ENCODE measurements at regions not wholly inside any gene's neighbourhood (a gene's known extent, or its start where the extent isn't known, plus 50 kb on each side); places are given as distances from the start of the nearest gene placed in this dataset.

GRCh38 chr16:5615868-5616642, 518.5 kb upstream of the EEF2KMT start:
- H3K4me1 Mint-ChIP-seq (ENCODE audit: low read depth) = no peaks in the 10 kb centered on the region
- no peak overlapping the region for H3K4me3 Mint-ChIP-seq
- H3K36me3 Mint-ChIP-seq (ENCODE audit: low read depth) = no peaks in the 10 kb centered on the region
- DNase-seq = peak; percentile 47
- no peaks in the 10 kb centered on the region for H3K9me3 Mint-ChIP-seq
- peaks cover 37% of the 10 kb centered on the region for H3K27me3 Mint-ChIP-seq
- H3K27ac Mint-ChIP-seq = no peak overlapping the region

GRCh38 chr16:5607169-5607568, 509.6 kb upstream of the EEF2KMT start:
- Mint-ChIP-seq H3K27ac (no peak overlapping the region), H3K27me3 (no peaks in the 10 kb centered on the region), H3K4me3 (no peak overlapping the region), H3K9me3 (no peaks in the 10 kb centered on the region), H3K4me1 (ENCODE audit: low read depth) (no peaks in the 10 kb centered on the region), H3K36me3 (ENCODE audit: low read depth) (no peaks in the 10 kb centered on the region)
- no peak for DNase-seq

GRCh38 chr16:5605404-5605803, 507.8 kb upstream of the EEF2KMT start:
- Mint-ChIP-seq H3K27ac (no peak overlapping the region), H3K4me3 (no peak overlapping the region), H3K4me1 (ENCODE audit: low read depth) (no peaks in the 10 kb centered on the region), H3K36me3 (ENCODE audit: low read depth) (no peaks in the 10 kb centered on the region), H3K9me3 (no peaks in the 10 kb centered on the region), H3K27me3 (no peaks in the 10 kb centered on the region)
- DNase-seq = no peak

- Mint-ChIP-seq H3K9me3 (no peaks in the 10 kb centered on the region), H3K27ac (no peak overlapping the region), H3K27me3 (no peaks in the 10 kb centered on the region), H3K36me3 (ENCODE audit: low read depth) (no peaks in the 10 kb centered on the region), H3K4me3 (no peak overlapping the region), H3K4me1 (ENCODE audit: low read depth) (no peaks in the 10 kb centered on the region)
- no peak for DNase-seq
Observed at GRCh38 chr16:5604770-5605169, 507.2 kb upstream of the EEF2KMT start.

GRCh38 chr16:5603836-5604235, 506.2 kb upstream of the EEF2KMT start:
- no peak overlapping the region for H3K4me3 Mint-ChIP-seq
- H3K27ac Mint-ChIP-seq = no peak overlapping the region
- no peaks in the 10 kb centered on the region for H3K27me3 Mint-ChIP-seq
- no peaks in the 10 kb centered on the region for H3K36me3 Mint-ChIP-seq (ENCODE audit: low read depth)
- H3K9me3 Mint-ChIP-seq = peaks cover 2% of the 10 kb centered on the region
- DNase-seq = no peak
- no peaks in the 10 kb centered on the region for H3K4me1 Mint-ChIP-seq (ENCODE audit: low read depth)

- Mint-ChIP-seq H3K27me3 (no peaks in the 10 kb centered on the region), H3K9me3 (peaks cover 2% of the 10 kb centered on the region), H3K36me3 (ENCODE audit: low read depth) (no peaks in the 10 kb centered on the region), H3K27ac (no peak overlapping the region), H3K4me3 (no peak overlapping the region), H3K4me1 (ENCODE audit: low read depth) (no peaks in the 10 kb centered on the region)
- DNase-seq = no peak
Observed at GRCh38 chr16:5601957-5602356, 504.4 kb upstream of the EEF2KMT start.

GRCh38 chr16:5598793-5599192, 501.2 kb upstream of the EEF2KMT start:
- Mint-ChIP-seq H3K27me3 (no peaks in the 10 kb centered on the region), H3K4me3 (no peak overlapping the region), H3K27ac (no peak overlapping the region), H3K9me3 (peaks cover 2% of the 10 kb centered on the region), H3K4me1 (ENCODE audit: low read depth) (no peaks in the 10 kb centered on the region), H3K36me3 (ENCODE audit: low read depth) (no peaks in the 10 kb centered on the region)
- DNase-seq = no peak

- Mint-ChIP-seq H3K27ac (no peak overlapping the region), H3K4me1 (ENCODE audit: low read depth) (no peaks in the 10 kb centered on the region), H3K9me3 (peaks cover 2% of the 10 kb centered on the region), H3K27me3 (no peaks in the 10 kb centered on the region), H3K4me3 (no peak overlapping the region), H3K36me3 (ENCODE audit: low read depth) (no peaks in the 10 kb centered on the region)
- DNase-seq = no peak
Observed at GRCh38 chr16:5595849-5596248, 498.3 kb upstream of the EEF2KMT start.

GRCh38 chr16:5590416-5590815, 492.8 kb upstream of the EEF2KMT start:
- no peak overlapping the region for H3K4me3 Mint-ChIP-seq
- no peak for DNase-seq
- H3K9me3 Mint-ChIP-seq = no peaks in the 10 kb centered on the region
- H3K27me3 Mint-ChIP-seq = no peaks in the 10 kb centered on the region
- H3K4me1 Mint-ChIP-seq (ENCODE audit: low read depth) = no peaks in the 10 kb centered on the region
- no peaks in the 10 kb centered on the region for H3K36me3 Mint-ChIP-seq (ENCODE audit: low read depth)
- H3K27ac Mint-ChIP-seq = no peak overlapping the region

- no peak for DNase-seq
- no peak overlapping the region for H3K4me3 Mint-ChIP-seq
- no peak overlapping the region for H3K27ac Mint-ChIP-seq
- H3K36me3 Mint-ChIP-seq (ENCODE audit: low read depth) = no peaks in the 10 kb centered on the region
- H3K4me1 Mint-ChIP-seq (ENCODE audit: low read depth) = no peaks in the 10 kb centered on the region
- no peaks in the 10 kb centered on the region for H3K9me3 Mint-ChIP-seq
- H3K27me3 Mint-ChIP-seq = no peaks in the 10 kb centered on the region
Observed at GRCh38 chr16:5589812-5590373, 492.3 kb upstream of the EEF2KMT start.

- no peaks in the 10 kb centered on the region for H3K27me3 Mint-ChIP-seq
- H3K4me1 Mint-ChIP-seq (ENCODE audit: low read depth) = no peaks in the 10 kb centered on the region
- no peaks in the 10 kb centered on the region for H3K9me3 Mint-ChIP-seq
- H3K4me3 Mint-ChIP-seq = no peak overlapping the region
- no peaks in the 10 kb centered on the region for H3K36me3 Mint-ChIP-seq (ENCODE audit: low read depth)
- H3K27ac Mint-ChIP-seq = no peak overlapping the region
- DNase-seq = no peak
Observed at GRCh38 chr16:5584109-5584508, 486.5 kb upstream of the EEF2KMT start.

- H3K4me1 Mint-ChIP-seq (ENCODE audit: low read depth) = no peaks in the 10 kb centered on the region
- no peak overlapping the region for H3K27ac Mint-ChIP-seq
- H3K36me3 Mint-ChIP-seq (ENCODE audit: low read depth) = no peaks in the 10 kb centered on the region
- no peaks in the 10 kb centered on the region for H3K27me3 Mint-ChIP-seq
- no peak for DNase-seq
- no peaks in the 10 kb centered on the region for H3K9me3 Mint-ChIP-seq
- no peak overlapping the region for H3K4me3 Mint-ChIP-seq
Observed at GRCh38 chr16:5582529-5582928, 484.9 kb upstream of the EEF2KMT start.

GRCh38 chr16:5581908-5582307, 484.3 kb upstream of the EEF2KMT start:
- Mint-ChIP-seq H3K36me3 (ENCODE audit: low read depth) (no peaks in the 10 kb centered on the region), H3K27me3 (no peaks in the 10 kb centered on the region), H3K4me1 (ENCODE audit: low read depth) (no peaks in the 10 kb centered on the region), H3K4me3 (no peak overlapping the region), H3K9me3 (no peaks in the 10 kb centered on the region), H3K27ac (no peak overlapping the region)
- DNase-seq = no peak

GRCh38 chr16:5581428-5581827, 483.8 kb upstream of the EEF2KMT start:
- Mint-ChIP-seq H3K4me3 (no peak overlapping the region), H3K27ac (no peak overlapping the region), H3K36me3 (ENCODE audit: low read depth) (no peaks in the 10 kb centered on the region), H3K9me3 (no peaks in the 10 kb centered on the region), H3K4me1 (ENCODE audit: low read depth) (no peaks in the 10 kb centered on the region), H3K27me3 (no peaks in the 10 kb centered on the region)
- DNase-seq = no peak

GRCh38 chr16:5580772-5581171, 483.2 kb upstream of the EEF2KMT start:
- no peaks in the 10 kb centered on the region for H3K27me3 Mint-ChIP-seq
- H3K27ac Mint-ChIP-seq = no peak overlapping the region
- no peak for DNase-seq
- H3K4me1 Mint-ChIP-seq (ENCODE audit: low read depth) = no peaks in the 10 kb centered on the region
- no peak overlapping the region for H3K4me3 Mint-ChIP-seq
- H3K36me3 Mint-ChIP-seq (ENCODE audit: low read depth) = no peaks in the 10 kb centered on the region
- H3K9me3 Mint-ChIP-seq = no peaks in the 10 kb centered on the region

Measured in activated T-cell treated with anti-CD3 and anti-CD28 coated beads, Interleukin-2, amount 50 U/mL, for 24 hours (primary cell).